ENCODE measurements at regions not wholly inside any gene's neighbourhood (a gene's known extent, or its start where the extent isn't known, plus 50 kb on each side); places are given as distances from the start of the nearest gene placed in this dataset.

DNA sequence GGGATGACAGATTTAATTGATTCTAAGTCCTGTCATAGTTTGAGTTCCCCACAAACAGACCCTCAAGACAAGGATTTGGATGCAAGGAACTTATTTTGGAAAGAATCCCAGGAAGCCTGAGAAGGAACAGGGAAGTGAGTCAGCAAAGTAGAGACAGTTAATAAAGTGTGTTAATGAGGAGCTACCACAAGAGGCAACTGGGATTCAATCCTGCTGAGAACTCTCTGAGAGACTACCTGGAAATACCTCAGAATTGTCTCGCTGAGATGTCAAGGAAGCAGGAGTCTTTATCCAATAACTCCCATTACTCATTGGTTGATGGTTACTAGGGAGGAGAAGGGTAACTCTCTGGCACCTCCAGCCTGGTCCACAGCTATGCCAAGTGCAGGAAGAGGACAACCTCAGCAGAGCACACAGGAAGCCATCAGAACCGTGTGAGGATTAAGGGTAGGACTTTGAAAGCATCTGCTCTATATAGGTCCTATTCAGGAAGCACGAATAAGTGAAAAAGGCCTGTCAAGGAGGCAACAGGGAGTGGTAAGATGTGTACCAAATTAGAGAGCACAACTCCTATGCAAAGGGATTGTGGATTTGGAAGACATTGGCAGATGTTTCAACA, 311.1 kb upstream of the KCNH8 start:
- TF ChIP-seq CTCF (IDR thresholded peaks at IDR 0.05; ENCODE audit: low read depth, low read length) (no peak), MAX (IDR thresholded peaks at IDR 0.05; ENCODE audit: low read depth, low read length) (no peak), POLR2A (IDR thresholded peaks at IDR 0.05; ENCODE audit: extremely low read depth, insufficient read length) (no peak)

Measured in NB4 (cell line).